BE2C (cell line): ENCODE measurements at regions not wholly inside any gene's neighbourhood (a gene's known extent, or its start where the extent isn't known, plus 50 kb on each side); places are given as distances from the start of the nearest gene placed in this dataset.

Experiments used
- DNase-seq: peaks from one replicate; pipeline ENCODE4 v3.0.0-alpha.2; 2020
- H3K27me3 ChIP-seq: fragments of 250-450 bp; sonication (Bioruptor Pico); 2 replicates; pipeline ENCODE4 v1.5.1; 2020; ENCODE audit warnings: mild to moderate bottlenecking
- H3K36me3 ChIP-seq: fragments of 250-450 bp; sonication (Bioruptor Pico); 2 replicates; pipeline ENCODE4 v1.5.1; 2020; ENCODE audit warnings: mild to moderate bottlenecking
- H3K4me1 ChIP-seq: fragments of 250-450 bp; sonication (Bioruptor Pico); 2 replicates; pipeline ENCODE4 v1.5.1; 2020
- H3K4me3 ChIP-seq: 2 replicates; pipeline ENCODE4 v1.5.1; 2011; ENCODE audit warnings: low read depth, low read length
- H3K9me3 ChIP-seq: fragments of 250-450 bp; sonication (Bioruptor Pico); 2 replicates; pipeline ENCODE4 v1.5.1; 2020
- CTCF ChIP-seq: IDR thresholded peaks from 2 replicates; pipeline ENCODE4 v1.5.1; 2012; ENCODE audit warnings: mild to moderate bottlenecking, low read depth, low read length

- no peak overlapping the region for H3K4me3 ChIP-seq
- H3K4me1 ChIP-seq: no peaks in the 10 kb centered on the region
- TF ChIP-seq CTCF: no peak
- DNase-seq: no peak
- no peaks in the 10 kb centered on the region for H3K36me3 ChIP-seq
- no peaks in the 10 kb centered on the region for H3K27me3 ChIP-seq
- no peaks in the 10 kb centered on the region for H3K9me3 ChIP-seq
These were observed 329.3 kb upstream of the ADCY2 start for GRCh38 chr5:7066471-7067235.

- H3K4me1 ChIP-seq: no peaks in the 10 kb centered on the region
- no peak for DNase-seq
- no peaks in the 10 kb centered on the region for H3K9me3 ChIP-seq
- TF ChIP-seq CTCF: no peak
- no peak overlapping the region for H3K4me3 ChIP-seq
- no peaks in the 10 kb centered on the region for H3K27me3 ChIP-seq
- no peaks in the 10 kb centered on the region for H3K36me3 ChIP-seq
These were observed 327.8 kb upstream of the ADCY2 start for GRCh38 chr5:7068156-7068555.

- Histone ChIP-seq H3K4me1 (no peaks in the 10 kb centered on the region), H3K27me3 (no peaks in the 10 kb centered on the region), H3K9me3 (no peaks in the 10 kb centered on the region), H3K36me3 (no peaks in the 10 kb centered on the region), H3K4me3 (no peak overlapping the region)
- no peak for TF ChIP-seq CTCF
- DNase-seq: no peak
These were observed 327.0 kb upstream of the ADCY2 start for GRCh38 chr5:7068899-7069298.

GRCh38 chr5:7072188-7072587, 323.8 kb upstream of the ADCY2 start:
- no peak overlapping the region for H3K4me3 ChIP-seq
- H3K4me1 ChIP-seq: no peaks in the 10 kb centered on the region
- no peak for TF ChIP-seq CTCF
- no peaks in the 10 kb centered on the region for H3K36me3 ChIP-seq
- no peak for DNase-seq
- no peaks in the 10 kb centered on the region for H3K9me3 ChIP-seq
- H3K27me3 ChIP-seq: no peaks in the 10 kb centered on the region

GRCh38 chr5:7073666-7074065, 322.3 kb upstream of the ADCY2 start:
- H3K4me3 ChIP-seq: no peak overlapping the region
- no peaks in the 10 kb centered on the region for H3K9me3 ChIP-seq
- no peaks in the 10 kb centered on the region for H3K4me1 ChIP-seq
- TF ChIP-seq CTCF: no peak
- H3K27me3 ChIP-seq: no peaks in the 10 kb centered on the region
- no peaks in the 10 kb centered on the region for H3K36me3 ChIP-seq
- DNase-seq: no peak

- TF ChIP-seq CTCF: no peak
- no peak overlapping the region for H3K4me3 ChIP-seq
- no peaks in the 10 kb centered on the region for H3K9me3 ChIP-seq
- no peak for DNase-seq
- no peaks in the 10 kb centered on the region for H3K27me3 ChIP-seq
- no peaks in the 10 kb centered on the region for H3K36me3 ChIP-seq
- H3K4me1 ChIP-seq: no peaks in the 10 kb centered on the region
These were observed 321.8 kb upstream of the ADCY2 start for GRCh38 chr5:7074176-7074575.
